GM20431 (cell line): ENCODE measurements at regions not wholly inside any gene's neighbourhood (a gene's known extent, or its start where the extent isn't known, plus 50 kb on each side); places are given as distances from the start of the nearest gene placed in this dataset.
"Not testable (repeated sequence)": the region's sequence is repeated elsewhere in the genome, so short reads cannot be mapped to it uniquely, and the experiment has no call there.

Source experiments
- in situ Hi-C: fragments of 300-500 bp; cut with MseI, MboI; formaldehyde crosslinking; loops from one replicate; pipeline ENCODE4 v1.15.0; 2020; ENCODE audit warnings: low sequenced_read_pairs; ENCODE audit not compliant: unreplicated experiment

- in situ Hi-C loops: not testable (repeated sequence)
Observed at GRCh38 chr1:221957350-221957749, 215.5 kb upstream of the DUSP10 start.

- in situ Hi-C loops: no loop called here
Observed at GRCh38 chr1:221949996-221950395, 208.1 kb upstream of the DUSP10 start.

- in situ Hi-C loops: no loop called here
Observed at GRCh38 chr1:221948459-221948858, 206.6 kb upstream of the DUSP10 start.

- in situ Hi-C loops: no loop called here
Observed at GRCh38 chr1:221947731-221948130, 205.8 kb upstream of the DUSP10 start.

GRCh38 chr1:221946768-221947167 lies 204.9 kb upstream of the DUSP10 start:
- in situ Hi-C loops: no loop called here

GRCh38 chr1:221945669-221946068 lies 203.8 kb upstream of the DUSP10 start:
- in situ Hi-C loops: no loop called here

- in situ Hi-C loops: no loop called here
Observed at GRCh38 chr1:221944247-221944870, 202.5 kb upstream of the DUSP10 start.

GRCh38 chr1:221940631-221941030 lies 198.7 kb upstream of the DUSP10 start:
- in situ Hi-C loops: no loop called here

GRCh38 chr1:221939607-221940006 lies 197.7 kb upstream of the DUSP10 start:
- in situ Hi-C loops: no loop called here

GRCh38 chr1:221937155-221937953 lies 195.5 kb upstream of the DUSP10 start:
- in situ Hi-C loops: no loop called here

- in situ Hi-C loops: no loop called here
Observed at GRCh38 chr1:221933814-221934213, 191.9 kb upstream of the DUSP10 start.

GRCh38 chr1:221926441-221926840 lies 184.6 kb upstream of the DUSP10 start:
- in situ Hi-C loops: no loop called here

GRCh38 chr1:221925947-221926346 lies 184.1 kb upstream of the DUSP10 start:
- in situ Hi-C loops: no loop called here

GRCh38 chr1:221923929-221924598 lies 182.2 kb upstream of the DUSP10 start:
- in situ Hi-C loops: no loop called here

- in situ Hi-C loops: no loop called here
Observed at GRCh38 chr1:221921936-221922335, 180.0 kb upstream of the DUSP10 start.

GRCh38 chr1:221919743-221920142 lies 177.9 kb upstream of the DUSP10 start:
- in situ Hi-C loops: no loop called here

GRCh38 chr1:221919341-221919740 lies 177.5 kb upstream of the DUSP10 start:
- in situ Hi-C loops: no loop called here

GRCh38 chr1:221916176-221916575 lies 174.3 kb upstream of the DUSP10 start:
- in situ Hi-C loops: no loop called here

- in situ Hi-C loops: no loop called here
Observed at GRCh38 chr1:221915764-221916163, 173.9 kb upstream of the DUSP10 start.

- in situ Hi-C loops: no loop called here
Observed at GRCh38 chr1:221913351-221913892, 171.5 kb upstream of the DUSP10 start.

GRCh38 chr1:221912230-221912629 lies 170.3 kb upstream of the DUSP10 start:
- in situ Hi-C loops: no loop called here
